NB4 (cell line): ENCODE measurements at regions not wholly inside any gene's neighbourhood (a gene's known extent, or its start where the extent isn't known, plus 50 kb on each side); places are given as distances from the start of the nearest gene placed in this dataset.
"Not testable (repeated sequence)": the region's sequence is repeated elsewhere in the genome, so short reads cannot be mapped to it uniquely, and the experiment has no call there.

Source experiments
- DNase-seq: peaks from one replicate; pipeline ENCODE4 v3.0.0; 2010; ENCODE audit warnings: low read depth
- H3K4me3 ChIP-seq: one replicate; pipeline ENCODE4 v1.5.1; 2011; ENCODE audit warnings: mild to moderate bottlenecking, low read depth, low read length, moderate library complexity
- MAX ChIP-seq: IDR thresholded peaks from 2 replicates; pipeline ENCODE4 v1.6.1; 2011; ENCODE audit warnings: low read depth, low read length
- MYC ChIP-seq: IDR thresholded peaks from 2 replicates; pipeline ENCODE4 v1.6.1; 2011; ENCODE audit warnings: low read depth, low read length
- POLR2A ChIP-seq: IDR thresholded peaks from 2 replicates; pipeline ENCODE4 v1.6.1; 2011; ENCODE audit warnings: mild to moderate bottlenecking; ENCODE audit not compliant: insufficient read length; ENCODE audit errors: extremely low read depth
- TF ChIP-seq, protein P1 (sequence below): IDR thresholded peaks from one replicate; pipeline ENCODE4 v1.5.1; 2012; ENCODE audit warnings: low read depth, low read length

GRCh38 chr5:93998951-93999455 lies 257.6 kb upstream of the POU5F2 start:
- H3K4me3 ChIP-seq = no peak overlapping the region
- DNase-seq = no peak
- no peak for TF ChIP-seq MYC
- TF ChIP-seq, protein P1, sequence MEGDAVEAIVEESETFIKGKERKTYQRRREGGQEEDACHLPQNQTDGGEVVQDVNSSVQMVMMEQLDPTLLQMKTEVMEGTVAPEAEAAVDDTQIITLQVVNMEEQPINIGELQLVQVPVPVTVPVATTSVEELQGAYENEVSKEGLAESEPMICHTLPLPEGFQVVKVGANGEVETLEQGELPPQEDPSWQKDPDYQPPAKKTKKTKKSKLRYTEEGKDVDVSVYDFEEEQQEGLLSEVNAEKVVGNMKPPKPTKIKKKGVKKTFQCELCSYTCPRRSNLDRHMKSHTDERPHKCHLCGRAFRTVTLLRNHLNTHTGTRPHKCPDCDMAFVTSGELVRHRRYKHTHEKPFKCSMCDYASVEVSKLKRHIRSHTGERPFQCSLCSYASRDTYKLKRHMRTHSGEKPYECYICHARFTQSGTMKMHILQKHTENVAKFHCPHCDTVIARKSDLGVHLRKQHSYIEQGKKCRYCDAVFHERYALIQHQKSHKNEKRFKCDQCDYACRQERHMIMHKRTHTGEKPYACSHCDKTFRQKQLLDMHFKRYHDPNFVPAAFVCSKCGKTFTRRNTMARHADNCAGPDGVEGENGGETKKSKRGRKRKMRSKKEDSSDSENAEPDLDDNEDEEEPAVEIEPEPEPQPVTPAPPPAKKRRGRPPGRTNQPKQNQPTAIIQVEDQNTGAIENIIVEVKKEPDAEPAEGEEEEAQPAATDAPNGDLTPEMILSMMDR = no peak
- TF ChIP-seq MAX = no peak
- no peak for TF ChIP-seq POLR2A

DNA sequence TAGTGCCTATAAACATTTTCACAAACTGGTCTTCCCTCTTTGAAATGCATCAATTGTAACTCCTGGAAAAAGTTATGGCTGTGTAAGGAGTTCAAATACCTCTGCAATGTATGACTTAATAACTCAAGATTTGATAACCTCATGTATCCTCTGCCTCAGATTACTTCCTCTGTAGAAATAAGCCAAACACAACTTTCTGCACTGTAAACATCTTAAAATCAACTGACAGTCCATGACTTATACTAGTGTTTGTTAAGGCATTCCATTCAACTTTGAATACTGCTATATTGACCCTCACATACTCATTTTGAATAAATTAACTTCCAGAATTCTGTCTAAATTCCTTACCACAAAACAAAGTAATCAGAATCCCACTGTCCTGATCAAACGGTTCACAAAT lies 256.2 kb upstream of the POU5F2 start:
- no peak for DNase-seq
- no peak overlapping the region for H3K4me3 ChIP-seq
- TF ChIP-seq POLR2A = no peak
- no peak for TF ChIP-seq MYC
- no peak for TF ChIP-seq MAX
- TF ChIP-seq, protein P1 = no peak

DNA sequence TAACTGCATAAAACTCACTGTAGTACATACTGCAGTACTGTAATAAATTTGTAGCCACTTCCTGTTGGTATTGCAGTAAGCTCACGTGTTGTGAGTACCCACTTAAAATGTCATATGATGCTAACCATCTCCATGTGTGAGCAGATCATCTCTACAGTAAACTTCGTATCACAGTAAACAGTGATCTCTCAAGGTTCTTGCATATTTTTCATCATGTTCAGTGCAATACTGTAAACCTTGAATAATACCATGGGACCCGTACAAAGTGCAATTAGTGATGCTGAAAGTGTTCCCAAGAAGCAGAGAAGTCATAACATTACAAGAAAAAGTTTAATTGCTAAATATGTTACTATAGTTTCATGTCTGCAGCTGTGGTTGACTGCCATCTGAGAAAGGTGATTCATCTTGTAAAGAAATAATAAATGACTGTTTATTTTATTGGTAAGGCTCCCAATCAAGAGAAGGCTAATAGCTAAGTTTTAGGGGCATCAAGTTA lies 253.8 kb upstream of the POU5F2 start:
- H3K4me3 ChIP-seq = no peak overlapping the region
- TF ChIP-seq MAX (no peak), POLR2A (no peak), MYC (no peak)
- TF ChIP-seq, protein P1 = no peak
- DNase-seq = no peak

DNA sequence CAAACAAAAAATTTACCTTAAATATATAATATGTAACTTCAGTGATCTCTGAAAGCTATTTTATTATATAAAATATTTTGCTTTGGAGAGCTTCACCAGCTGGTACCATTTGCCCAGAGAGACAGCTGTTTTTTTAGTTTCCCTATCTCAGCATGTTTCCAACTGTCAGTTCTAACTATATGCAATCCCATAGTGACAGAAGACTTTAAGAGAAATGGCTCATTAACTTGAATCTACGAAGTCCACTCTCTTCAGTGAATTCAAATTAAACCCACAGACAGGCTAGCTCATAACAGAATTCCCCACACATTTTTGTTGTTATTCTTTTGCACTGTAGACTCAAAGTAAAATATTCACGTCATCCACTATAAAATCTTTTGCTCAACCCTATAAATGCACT lies 251.8 kb upstream of the POU5F2 start:
- H3K4me3 ChIP-seq = no peak overlapping the region
- DNase-seq = no peak

GRCh38 chr5:93990504-93991070 lies 249.2 kb upstream of the POU5F2 start:
- TF ChIP-seq MYC (no peak), POLR2A (no peak), MAX (no peak)
- TF ChIP-seq, protein P1 = no peak
- peak; percentile 1 for DNase-seq
- no peak overlapping the region for H3K4me3 ChIP-seq

More for the DNA sequence above, 251.8 kb upstream of the POU5F2 start:
- TF ChIP-seq POLR2A = no peak
- TF ChIP-seq MAX = no peak
- no peak for TF ChIP-seq MYC
- TF ChIP-seq, protein P1 = no peak

GRCh38 chr5:93985940-93986570 lies 244.7 kb upstream of the POU5F2 start:
- DNase-seq, H3K4me3 ChIP-seq: not testable (repeated sequence)
